Fibroblast of villous mesenchyme (primary cell): ENCODE measurements at regions not wholly inside any gene's neighbourhood (a gene's known extent, or its start where the extent isn't known, plus 50 kb on each side); places are given as distances from the start of the nearest gene placed in this dataset.

Source experiments
- DNase-seq: peaks from one replicate; pipeline ENCODE4 v3.0.0-alpha.2; 2010; ENCODE audit warnings: low read depth
- H3K4me3 ChIP-seq: 2 replicates; pipeline ENCODE4 v1.5.1; 2011; ENCODE audit warnings: low read depth, mild to moderate bottlenecking, low read length
- TF ChIP-seq, protein P1 (sequence below): IDR thresholded peaks from 2 replicates; pipeline ENCODE4 v1.5.1; 2012; ENCODE audit warnings: low read depth, mild to moderate bottlenecking, low read length; ENCODE audit not compliant: insufficient read depth

DNA sequence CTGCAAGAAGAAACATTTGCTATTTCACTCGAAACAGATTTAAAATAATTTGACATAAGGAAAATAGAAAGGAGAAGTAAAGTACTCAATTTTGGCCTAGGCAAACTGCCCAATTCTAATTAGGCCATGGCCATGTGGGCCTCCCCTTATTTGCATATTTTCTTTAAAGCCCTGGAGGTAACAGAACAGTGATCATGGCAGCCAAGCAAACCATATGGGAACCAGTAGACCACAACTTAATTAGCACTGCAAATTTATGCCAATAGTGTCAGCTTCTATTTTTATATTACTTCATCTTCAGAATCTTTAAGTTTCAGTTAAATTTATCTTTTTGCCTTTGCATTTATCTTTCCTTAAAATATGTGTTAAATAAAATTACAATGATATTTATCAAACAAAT, 63.3 kb upstream of the THSD7A start:
- H3K4me3 ChIP-seq, result no peak overlapping the region
- DNase-seq, result no peak
- TF ChIP-seq, protein P1, sequence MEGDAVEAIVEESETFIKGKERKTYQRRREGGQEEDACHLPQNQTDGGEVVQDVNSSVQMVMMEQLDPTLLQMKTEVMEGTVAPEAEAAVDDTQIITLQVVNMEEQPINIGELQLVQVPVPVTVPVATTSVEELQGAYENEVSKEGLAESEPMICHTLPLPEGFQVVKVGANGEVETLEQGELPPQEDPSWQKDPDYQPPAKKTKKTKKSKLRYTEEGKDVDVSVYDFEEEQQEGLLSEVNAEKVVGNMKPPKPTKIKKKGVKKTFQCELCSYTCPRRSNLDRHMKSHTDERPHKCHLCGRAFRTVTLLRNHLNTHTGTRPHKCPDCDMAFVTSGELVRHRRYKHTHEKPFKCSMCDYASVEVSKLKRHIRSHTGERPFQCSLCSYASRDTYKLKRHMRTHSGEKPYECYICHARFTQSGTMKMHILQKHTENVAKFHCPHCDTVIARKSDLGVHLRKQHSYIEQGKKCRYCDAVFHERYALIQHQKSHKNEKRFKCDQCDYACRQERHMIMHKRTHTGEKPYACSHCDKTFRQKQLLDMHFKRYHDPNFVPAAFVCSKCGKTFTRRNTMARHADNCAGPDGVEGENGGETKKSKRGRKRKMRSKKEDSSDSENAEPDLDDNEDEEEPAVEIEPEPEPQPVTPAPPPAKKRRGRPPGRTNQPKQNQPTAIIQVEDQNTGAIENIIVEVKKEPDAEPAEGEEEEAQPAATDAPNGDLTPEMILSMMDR, result no peak

DNA sequence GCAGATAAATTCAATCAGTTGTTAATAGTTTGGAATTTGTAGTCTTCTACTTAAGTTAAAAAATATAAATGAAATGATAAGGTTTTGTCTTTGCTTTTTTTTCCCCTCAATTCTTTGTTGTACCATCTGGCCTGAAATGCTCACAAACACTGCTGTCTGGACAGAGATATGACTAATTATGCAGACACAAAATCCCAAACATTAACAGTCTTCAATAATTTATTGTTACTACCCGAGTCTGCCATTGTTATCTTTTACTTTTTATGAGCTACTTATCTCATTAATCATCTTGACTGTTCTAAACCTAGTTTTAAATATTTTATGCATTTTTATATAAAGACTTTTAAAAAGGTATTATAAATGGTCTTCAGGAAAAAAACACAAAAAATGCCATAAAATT, 64.7 kb upstream of the THSD7A start:
- peak; percentile 5 for DNase-seq

DNA sequence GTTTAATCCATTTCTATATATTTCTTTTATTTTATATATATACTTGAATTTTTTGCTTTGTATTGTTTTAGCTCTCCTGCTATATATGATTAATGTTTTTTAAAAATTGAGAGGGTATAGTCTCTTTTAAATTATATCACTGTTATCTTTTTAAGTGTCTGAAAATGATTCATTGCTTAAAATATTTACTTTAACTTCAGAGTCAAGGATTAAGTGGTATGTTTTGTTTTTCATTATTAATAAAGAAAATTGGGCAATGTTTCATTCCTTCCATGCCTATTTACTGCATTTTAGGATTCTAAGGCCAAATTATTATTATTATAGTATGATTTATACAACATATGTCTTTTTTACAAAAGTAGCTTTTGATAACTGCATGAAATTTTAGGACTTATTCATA, 67.2 kb upstream of the THSD7A start:
- DNase-seq, result no peak
- H3K4me3 ChIP-seq, result no peak overlapping the region
- TF ChIP-seq, protein P1, result no peak

More for the DNA sequence above, 64.7 kb upstream of the THSD7A start:
- TF ChIP-seq, protein P1, result no peak
- no peak overlapping the region for H3K4me3 ChIP-seq

DNA sequence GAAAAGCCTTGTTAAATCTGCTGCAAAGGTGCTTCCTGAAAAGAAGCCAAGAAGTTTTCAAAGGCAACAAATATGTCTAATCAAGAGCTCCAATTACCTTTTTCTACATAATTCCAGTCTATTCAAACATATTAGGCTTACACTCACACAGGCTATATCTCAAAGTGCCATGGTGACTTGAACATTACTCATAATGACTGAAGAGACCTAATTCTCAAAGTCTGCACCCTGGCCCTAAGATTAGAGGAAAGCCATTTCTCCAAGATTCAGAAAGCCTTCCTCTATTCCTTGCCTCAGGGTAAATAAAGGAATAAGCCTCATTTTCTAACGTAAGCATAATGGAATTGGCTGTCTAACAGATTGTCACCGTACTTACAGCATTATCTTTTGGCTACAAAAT, 78.3 kb upstream of the THSD7A start:
- H3K4me3 ChIP-seq, result no peak overlapping the region
- TF ChIP-seq, protein P1, result no peak
- no peak for DNase-seq

DNA sequence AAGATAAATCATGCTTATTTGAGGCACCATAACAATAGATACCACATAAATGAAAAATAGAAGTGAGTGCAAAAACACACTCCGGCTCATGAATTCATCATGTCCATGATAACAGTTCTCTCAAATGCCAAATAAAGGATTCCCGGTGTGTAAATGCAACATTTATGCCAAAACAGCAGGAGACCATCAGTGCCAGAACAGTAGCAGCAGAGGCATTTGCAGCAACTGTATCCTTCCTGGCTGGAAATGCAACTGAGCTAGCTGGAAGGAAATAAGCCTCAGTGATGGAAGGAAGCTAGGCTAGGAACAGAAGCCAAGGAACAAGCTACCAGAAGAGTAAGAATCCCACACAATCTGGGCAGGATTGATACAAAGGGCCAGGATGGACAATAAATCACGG, 79.9 kb upstream of the THSD7A start:
- TF ChIP-seq, protein P1, result no peak
- no peak overlapping the region for H3K4me3 ChIP-seq
- no peak for DNase-seq

DNA sequence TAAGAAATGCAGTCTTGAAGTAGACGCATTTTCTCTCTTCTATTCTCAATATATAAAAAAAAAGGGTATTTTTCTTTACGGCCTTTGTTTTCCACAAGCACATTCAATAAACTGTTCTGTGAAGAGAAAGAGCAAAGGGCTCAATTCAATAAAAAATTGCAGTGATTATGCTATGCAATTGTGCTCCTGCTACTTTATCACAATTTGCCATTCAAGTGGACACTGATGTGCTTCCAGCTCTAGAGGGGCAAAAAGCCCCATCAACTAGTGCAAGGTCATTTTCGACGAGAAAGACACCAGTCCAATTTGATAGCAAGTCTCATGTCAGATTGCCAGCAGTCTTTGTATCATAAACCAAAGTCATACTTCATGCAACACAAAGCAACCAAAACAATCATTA, 82.6 kb upstream of the THSD7A start:
- no peak for DNase-seq
- TF ChIP-seq, protein P1, result no peak
- H3K4me3 ChIP-seq, result no peak overlapping the region

DNA sequence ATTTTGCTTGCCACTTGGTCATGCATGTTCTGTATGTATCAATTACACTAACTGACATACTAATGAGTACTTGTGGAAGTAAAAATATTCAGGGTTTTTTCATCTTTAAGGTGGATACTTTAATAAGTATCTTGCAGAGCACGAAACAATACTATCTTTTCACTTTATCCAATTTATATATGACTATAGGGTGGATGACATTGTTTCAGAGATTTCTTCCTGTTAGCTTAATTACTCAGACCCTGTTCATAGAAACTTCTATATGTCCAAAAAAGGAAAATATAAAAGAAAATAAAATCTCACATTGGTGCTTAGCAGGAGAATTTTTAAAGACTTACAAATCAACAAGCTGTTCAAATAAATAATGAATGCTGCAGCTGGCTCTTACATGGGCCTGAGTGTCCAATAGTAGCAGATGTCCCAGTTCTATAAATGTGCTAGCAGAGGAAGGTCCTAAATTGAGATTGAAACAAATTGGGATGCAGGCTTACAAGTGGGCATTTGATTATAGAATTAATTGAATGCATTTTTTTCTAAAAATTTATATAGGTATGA, 91.5 kb upstream of the THSD7A start:
- DNase-seq, result no peak
- H3K4me3 ChIP-seq, result no peak overlapping the region
- TF ChIP-seq, protein P1, result no peak
